ENCODE measurements at regions not wholly inside any gene's neighbourhood (a gene's known extent, or its start where the extent isn't known, plus 50 kb on each side); places are given as distances from the start of the nearest gene placed in this dataset.

DNA sequence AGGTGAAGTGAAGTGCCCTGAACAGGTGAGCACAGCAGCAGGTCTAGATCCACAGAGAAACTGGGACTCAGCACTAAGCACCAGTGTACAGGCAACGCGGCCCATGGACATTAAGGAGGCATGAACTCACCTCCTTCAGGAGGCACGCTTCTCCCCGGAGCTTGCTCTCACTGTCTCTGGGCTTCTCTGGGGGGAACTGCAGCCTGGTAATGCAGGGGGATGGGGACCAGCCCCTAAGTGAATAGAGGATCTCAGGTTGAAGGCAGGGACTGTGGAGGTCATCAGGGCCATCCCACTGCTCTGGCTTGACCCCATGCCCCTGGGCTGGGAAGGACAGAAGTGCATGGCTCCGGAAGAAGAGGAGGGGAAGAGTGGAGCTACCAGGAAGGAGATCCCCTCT, 495.6 kb upstream of the B3GAT1 start:
- H3K9me3 ChIP-seq (ENCODE audit: low read depth, low read length) = no peaks in the 10 kb centered on the region
- no peak overlapping the region for H3K27ac ChIP-seq (ENCODE audit: low read depth, low read length)
- no peak overlapping the region for H3K4me2 ChIP-seq (ENCODE audit: insufficient read depth, low read length)
- no peaks in the 10 kb centered on the region for H4K20me1 ChIP-seq (ENCODE audit: insufficient read depth, low read length)
- DNase-seq (ENCODE audit: insufficient read length, low spot score, missing footprints) = no peak
- TF ChIP-seq, protein P1, sequence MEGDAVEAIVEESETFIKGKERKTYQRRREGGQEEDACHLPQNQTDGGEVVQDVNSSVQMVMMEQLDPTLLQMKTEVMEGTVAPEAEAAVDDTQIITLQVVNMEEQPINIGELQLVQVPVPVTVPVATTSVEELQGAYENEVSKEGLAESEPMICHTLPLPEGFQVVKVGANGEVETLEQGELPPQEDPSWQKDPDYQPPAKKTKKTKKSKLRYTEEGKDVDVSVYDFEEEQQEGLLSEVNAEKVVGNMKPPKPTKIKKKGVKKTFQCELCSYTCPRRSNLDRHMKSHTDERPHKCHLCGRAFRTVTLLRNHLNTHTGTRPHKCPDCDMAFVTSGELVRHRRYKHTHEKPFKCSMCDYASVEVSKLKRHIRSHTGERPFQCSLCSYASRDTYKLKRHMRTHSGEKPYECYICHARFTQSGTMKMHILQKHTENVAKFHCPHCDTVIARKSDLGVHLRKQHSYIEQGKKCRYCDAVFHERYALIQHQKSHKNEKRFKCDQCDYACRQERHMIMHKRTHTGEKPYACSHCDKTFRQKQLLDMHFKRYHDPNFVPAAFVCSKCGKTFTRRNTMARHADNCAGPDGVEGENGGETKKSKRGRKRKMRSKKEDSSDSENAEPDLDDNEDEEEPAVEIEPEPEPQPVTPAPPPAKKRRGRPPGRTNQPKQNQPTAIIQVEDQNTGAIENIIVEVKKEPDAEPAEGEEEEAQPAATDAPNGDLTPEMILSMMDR (IDR thresholded peaks at IDR 0.05; ENCODE audit: extremely low read depth, low read depth, low read length) = no peak
- H3K27me3 ChIP-seq (ENCODE audit: insufficient read depth, low read length) = no peaks in the 10 kb centered on the region
- H3K4me1 ChIP-seq (ENCODE audit: insufficient read depth, low read length) = no peaks in the 10 kb centered on the region
- H3K36me3 ChIP-seq (ENCODE audit: insufficient read depth, low read length) = no peaks in the 10 kb centered on the region
- H3K79me2 ChIP-seq (ENCODE audit: insufficient read depth, low read length) = no peaks in the 10 kb centered on the region
- H2AFZ ChIP-seq (ENCODE audit: low read length) = no peak overlapping the region
- H3K4me3 ChIP-seq (ENCODE audit: insufficient read depth, low read length) = no peak overlapping the region

DNA sequence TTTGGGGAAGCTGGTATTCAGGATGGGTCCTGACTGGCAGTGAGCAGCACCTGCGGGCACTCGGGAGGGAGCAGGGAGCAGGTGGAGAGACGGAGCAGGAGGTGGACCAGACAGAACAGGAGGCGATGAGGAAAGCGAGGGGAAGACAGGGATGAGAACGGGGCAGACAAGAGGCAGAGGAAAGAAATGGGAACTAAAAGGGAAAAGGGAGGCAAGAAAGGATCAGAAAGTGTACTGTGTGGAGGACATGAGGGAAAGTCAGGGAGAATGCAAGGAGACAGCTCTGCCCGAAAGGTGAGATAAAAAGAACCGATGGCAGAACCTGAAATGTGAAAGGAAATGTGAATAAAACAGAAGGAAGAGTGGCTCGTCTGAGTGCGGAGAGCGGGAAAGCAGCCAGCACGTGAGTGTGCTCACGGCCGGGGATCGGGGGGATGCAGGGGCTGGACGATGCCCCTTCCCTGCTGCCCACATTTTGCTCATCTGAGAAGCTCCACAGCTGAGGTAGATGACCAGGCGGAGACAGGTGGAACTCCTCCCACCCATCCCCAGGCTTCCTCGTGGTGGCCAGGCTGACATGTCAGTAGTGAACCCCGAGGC, 494.4 kb upstream of the B3GAT1 start:
- Histone ChIP-seq H3K4me3 (ENCODE audit: insufficient read depth, low read length) (no peak overlapping the region), H3K27ac (ENCODE audit: low read depth, low read length) (no peak overlapping the region), H3K27me3 (ENCODE audit: insufficient read depth, low read length) (no peaks in the 10 kb centered on the region), H3K79me2 (ENCODE audit: insufficient read depth, low read length) (no peaks in the 10 kb centered on the region), H3K4me1 (ENCODE audit: insufficient read depth, low read length) (no peaks in the 10 kb centered on the region), H3K36me3 (ENCODE audit: insufficient read depth, low read length) (no peaks in the 10 kb centered on the region), H4K20me1 (ENCODE audit: insufficient read depth, low read length) (no peaks in the 10 kb centered on the region), H2AFZ (ENCODE audit: low read length) (no peak overlapping the region), H3K9me3 (ENCODE audit: low read depth, low read length) (no peaks in the 10 kb centered on the region), H3K4me2 (ENCODE audit: insufficient read depth, low read length) (no peak overlapping the region)
- TF ChIP-seq, protein P1 (IDR thresholded peaks at IDR 0.05; ENCODE audit: extremely low read depth, low read depth, low read length) = no peak
- DNase-seq (ENCODE audit: insufficient read length, low spot score, missing footprints) = no peak

DNA sequence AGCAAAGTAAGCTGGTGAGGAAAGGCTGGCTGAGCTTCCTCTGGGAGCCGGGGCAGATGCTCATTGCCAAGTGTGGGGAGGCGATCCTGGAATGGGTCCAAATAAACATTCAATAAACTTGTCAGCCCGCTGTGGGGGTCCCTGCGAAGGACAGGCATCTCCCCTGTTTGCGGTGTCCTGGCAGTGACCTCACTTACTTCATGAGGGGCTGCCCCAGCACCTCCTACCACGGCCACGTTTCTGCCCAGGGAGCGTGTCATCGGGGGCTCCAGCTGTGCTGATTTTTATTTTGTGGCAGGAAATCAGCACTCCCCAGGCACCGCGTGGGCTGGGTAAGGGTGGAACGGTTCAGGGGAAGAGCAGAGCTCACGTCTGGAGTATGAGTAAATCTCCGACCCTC, 493.9 kb upstream of the B3GAT1 start:
- no peaks in the 10 kb centered on the region for H3K79me2 ChIP-seq (ENCODE audit: insufficient read depth, low read length)
- H3K4me1 ChIP-seq (ENCODE audit: insufficient read depth, low read length) = no peaks in the 10 kb centered on the region
- H4K20me1 ChIP-seq (ENCODE audit: insufficient read depth, low read length) = no peaks in the 10 kb centered on the region
- no peak for DNase-seq (ENCODE audit: insufficient read length, low spot score, missing footprints)
- no peak overlapping the region for H3K4me3 ChIP-seq (ENCODE audit: insufficient read depth, low read length)
- TF ChIP-seq, protein P1 (IDR thresholded peaks at IDR 0.05; ENCODE audit: extremely low read depth, low read depth, low read length) = no peak
- no peaks in the 10 kb centered on the region for H3K36me3 ChIP-seq (ENCODE audit: insufficient read depth, low read length)
- no peak overlapping the region for H3K4me2 ChIP-seq (ENCODE audit: insufficient read depth, low read length)
- H3K27ac ChIP-seq (ENCODE audit: low read depth, low read length) = no peak overlapping the region
- H3K9me3 ChIP-seq (ENCODE audit: low read depth, low read length) = no peaks in the 10 kb centered on the region
- no peak overlapping the region for H2AFZ ChIP-seq (ENCODE audit: low read length)
- no peaks in the 10 kb centered on the region for H3K27me3 ChIP-seq (ENCODE audit: insufficient read depth, low read length)

DNA sequence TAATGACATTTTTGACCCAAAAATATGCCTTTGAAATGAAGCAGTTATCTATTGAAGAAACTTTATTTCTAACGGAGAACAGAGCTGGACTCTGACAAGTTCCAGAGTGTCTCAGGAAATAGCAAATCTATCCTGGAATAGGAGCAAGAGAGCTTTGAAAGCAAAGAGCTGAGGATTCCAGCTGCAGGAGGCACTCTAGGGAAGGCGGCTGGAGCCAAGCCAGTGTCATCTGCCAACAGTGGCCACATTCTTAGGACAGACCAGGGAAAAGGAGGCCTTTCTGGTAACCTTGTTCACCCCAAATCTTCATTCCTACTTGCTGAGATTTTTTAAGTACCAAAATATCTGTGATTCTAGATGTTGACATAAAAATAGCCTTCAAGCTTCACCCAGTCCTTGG, 493.5 kb upstream of the B3GAT1 start:
- no peak overlapping the region for H2AFZ ChIP-seq (ENCODE audit: low read length)
- TF ChIP-seq, protein P1 (IDR thresholded peaks at IDR 0.05; ENCODE audit: extremely low read depth, low read depth, low read length) = no peak

More for the DNA sequence above, 493.5 kb upstream of the B3GAT1 start:
- Histone ChIP-seq H3K9me3 (ENCODE audit: low read depth, low read length) (no peaks in the 10 kb centered on the region), H3K36me3 (ENCODE audit: insufficient read depth, low read length) (no peaks in the 10 kb centered on the region), H3K4me1 (ENCODE audit: insufficient read depth, low read length) (no peaks in the 10 kb centered on the region), H3K27me3 (ENCODE audit: insufficient read depth, low read length) (no peaks in the 10 kb centered on the region), H3K4me2 (ENCODE audit: insufficient read depth, low read length) (no peak overlapping the region), H4K20me1 (ENCODE audit: insufficient read depth, low read length) (no peaks in the 10 kb centered on the region), H3K79me2 (ENCODE audit: insufficient read depth, low read length) (no peaks in the 10 kb centered on the region), H3K27ac (ENCODE audit: low read depth, low read length) (no peak overlapping the region), H3K4me3 (ENCODE audit: insufficient read depth, low read length) (no peak overlapping the region)
- no peak for DNase-seq (ENCODE audit: insufficient read length, low spot score, missing footprints)

Data from osteoblast (primary cell).